ENCODE measurements at regions not wholly inside any gene's neighbourhood (a gene's known extent, or its start where the extent isn't known, plus 50 kb on each side); places are given as distances from the start of the nearest gene placed in this dataset.

DNA sequence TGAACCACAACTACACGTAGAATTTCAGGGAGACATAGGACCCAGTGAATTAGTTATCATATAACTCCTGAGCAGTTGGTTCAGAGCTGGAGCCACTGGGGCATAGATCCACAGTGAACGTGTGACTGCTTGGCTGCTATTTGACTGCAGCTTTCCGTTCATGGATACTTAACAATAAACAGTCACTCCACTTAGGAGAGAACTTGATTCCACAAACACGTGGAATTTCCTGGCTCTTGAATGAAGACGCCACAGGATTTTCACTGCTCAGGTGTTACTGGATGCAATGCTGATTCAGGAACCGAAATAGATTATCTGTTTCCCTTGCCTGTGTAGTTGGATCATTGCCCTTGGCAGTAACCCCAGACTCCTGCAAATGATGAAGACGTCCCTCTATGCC lies 679.1 kb upstream of the ZEB2 start:
- Mint-ChIP-seq H3K4me1 (peaks cover 13 to 15% of the 10 kb centered on the region in 2 experiments), H3K27me3 (ENCODE audit: low read depth) (no peaks in the 10 kb centered on the region), H3K27ac (no peak overlapping the region), H3K9me3 (no peaks in the 10 kb centered on the region), H3K4me3 (no peak overlapping the region), H3K36me3 (ENCODE audit: insufficient read depth in 1 of 3, low read depth in 3 of 3) (no peaks in the 10 kb centered on the region)
- Histone ChIP-seq H2BK5ac (ENCODE audit: insufficient read length, low read length) (no peak overlapping the region), H2BK15ac (ENCODE audit: low read depth, low read length) (no peak overlapping the region), H3K56ac (ENCODE audit: insufficient read length, low read depth, low read length) (no peak overlapping the region), H3K9ac (ENCODE audit: extremely low read depth, insufficient read length, low read length) (no peak overlapping the region), H3K23ac (ENCODE audit: insufficient read length, low read depth, low read length) (no peak overlapping the region), H2BK20ac (ENCODE audit: low read depth, low read length, poor library complexity, severe bottlenecking) (no peak overlapping the region), H4K20me1 (ENCODE audit: control insufficient read depth, insufficient read depth, insufficient read length) (no peaks in the 10 kb centered on the region), H2BK12ac (ENCODE audit: insufficient read length, low read depth, low read length) (no peak overlapping the region), H3K4me1 (ENCODE audit: insufficient read depth, low read length) (peaks cover 2% of the 10 kb centered on the region; the same call in 1 of the 2 replicates), H4K8ac (replicated peaks; ENCODE audit: insufficient read length, low read depth, low read length) (no peak overlapping the region), H4K91ac (ENCODE audit: insufficient read length, low read depth, low read length) (no peak overlapping the region), H3K79me2 (ENCODE audit: insufficient read depth, low read length) (no peaks in the 10 kb centered on the region), H2AFZ (ENCODE audit: low read length) (no peak overlapping the region), H3K27ac (ENCODE audit: insufficient read length, low read depth, low read length) (no peak overlapping the region), H3K27me3 (ENCODE audit: insufficient read depth, low read length) (no peaks in the 10 kb centered on the region), H3K4me2 (ENCODE audit: insufficient read depth, insufficient read length, low read length) (no peak overlapping the region), H2BK120ac (ENCODE audit: low read depth, low read length, poor library complexity, severe bottlenecking) (no peak overlapping the region), H2AK5ac (ENCODE audit: insufficient read length, low read length) (no peak overlapping the region), H3K14ac (ENCODE audit: insufficient read depth, low read length) (no peak overlapping the region), H3T11ph (ENCODE audit: low read length) (no peak overlapping the region), H3K4ac (ENCODE audit: low read depth, low read length) (no peak overlapping the region), H3K23me2 (ENCODE audit: insufficient read length, low read depth, low read length, poor library complexity, severe bottlenecking) (no peaks in the 10 kb centered on the region), H3K18ac (ENCODE audit: insufficient read length, low read depth, low read length) (no peak overlapping the region), H3K79me1 (ENCODE audit: insufficient read depth, low read depth, low read length, poor library complexity, severe bottlenecking) (no peaks in the 10 kb centered on the region), H3K9me3 (ENCODE audit: control insufficient read depth, low read depth, low read length) (no peaks in the 10 kb centered on the region), H4K5ac (ENCODE audit: insufficient read length, low read depth, low read length) (no peak overlapping the region)
- no peak for DNase-seq
- whole genome bisulfite sequencing (ENCODE audit: extremely low coverage, insufficient read length, low lambda C conversion rate), result no CpG with 5 or more reads among the region's 7 CpGs
- TF ChIP-seq, protein P1, sequence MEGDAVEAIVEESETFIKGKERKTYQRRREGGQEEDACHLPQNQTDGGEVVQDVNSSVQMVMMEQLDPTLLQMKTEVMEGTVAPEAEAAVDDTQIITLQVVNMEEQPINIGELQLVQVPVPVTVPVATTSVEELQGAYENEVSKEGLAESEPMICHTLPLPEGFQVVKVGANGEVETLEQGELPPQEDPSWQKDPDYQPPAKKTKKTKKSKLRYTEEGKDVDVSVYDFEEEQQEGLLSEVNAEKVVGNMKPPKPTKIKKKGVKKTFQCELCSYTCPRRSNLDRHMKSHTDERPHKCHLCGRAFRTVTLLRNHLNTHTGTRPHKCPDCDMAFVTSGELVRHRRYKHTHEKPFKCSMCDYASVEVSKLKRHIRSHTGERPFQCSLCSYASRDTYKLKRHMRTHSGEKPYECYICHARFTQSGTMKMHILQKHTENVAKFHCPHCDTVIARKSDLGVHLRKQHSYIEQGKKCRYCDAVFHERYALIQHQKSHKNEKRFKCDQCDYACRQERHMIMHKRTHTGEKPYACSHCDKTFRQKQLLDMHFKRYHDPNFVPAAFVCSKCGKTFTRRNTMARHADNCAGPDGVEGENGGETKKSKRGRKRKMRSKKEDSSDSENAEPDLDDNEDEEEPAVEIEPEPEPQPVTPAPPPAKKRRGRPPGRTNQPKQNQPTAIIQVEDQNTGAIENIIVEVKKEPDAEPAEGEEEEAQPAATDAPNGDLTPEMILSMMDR (conservative IDR thresholded peaks at IDR 0.05), result no peak
